D341Med (cell line): ENCODE measurements at regions not wholly inside any gene's neighbourhood (a gene's known extent, or its start where the extent isn't known, plus 50 kb on each side); places are given as distances from the start of the nearest gene placed in this dataset.

Source experiments
- DNase-seq: peaks from one replicate; pipeline ENCODE4 v3.0.0; 2012; ENCODE audit warnings: low spot score

- DNase-seq = no peak
Measured at GRCh38 chr1:13968361-13968760, 268.4 kb downstream of the PRDM2 start.

- no peak for DNase-seq
Measured at GRCh38 chr1:13970631-13971247, 270.8 kb downstream of the PRDM2 start.

GRCh38 chr1:13976485-13976884, 276.5 kb downstream of the PRDM2 start:
- no peak for DNase-seq

GRCh38 chr1:13981142-13981541, 281.2 kb downstream of the PRDM2 start:
- DNase-seq = no peak

GRCh38 chr1:13983393-13983792, 283.4 kb downstream of the PRDM2 start:
- no peak for DNase-seq

GRCh38 chr1:13990939-13991338, 291.0 kb downstream of the PRDM2 start:
- DNase-seq = no peak

- no peak for DNase-seq
Measured at GRCh38 chr1:13992489-13993285, 292.7 kb downstream of the PRDM2 start.

GRCh38 chr1:13994386-13994785, 294.4 kb downstream of the PRDM2 start:
- DNase-seq = no peak

GRCh38 chr1:13996334-13996733, 296.3 kb downstream of the PRDM2 start:
- no peak for DNase-seq

- no peak for DNase-seq
Measured at GRCh38 chr1:14003552-14003951, 303.6 kb downstream of the PRDM2 start.

GRCh38 chr1:14009582-14009981, 309.6 kb downstream of the PRDM2 start:
- DNase-seq = no peak

- no peak for DNase-seq
Measured at GRCh38 chr1:14010476-14010875, 310.5 kb downstream of the PRDM2 start.

GRCh38 chr1:14011132-14011531, 311.1 kb downstream of the PRDM2 start:
- DNase-seq = no peak

- no peak for DNase-seq
Measured at GRCh38 chr1:14011888-14012287, 311.9 kb downstream of the PRDM2 start.

- no peak for DNase-seq
Measured at GRCh38 chr1:14014929-14015328, 314.9 kb downstream of the PRDM2 start.

- DNase-seq = no peak
Measured at GRCh38 chr1:14015917-14016316, 315.9 kb downstream of the PRDM2 start.

- DNase-seq = no peak
Measured at GRCh38 chr1:14017531-14017961, 317.6 kb downstream of the PRDM2 start.

- DNase-seq = no peak
Measured at GRCh38 chr1:14019461-14019860, 319.5 kb downstream of the PRDM2 start.

GRCh38 chr1:14020006-14020405, 320.0 kb downstream of the PRDM2 start:
- no peak for DNase-seq

- no peak for DNase-seq
Measured at GRCh38 chr1:14027099-14027498, 327.1 kb downstream of the PRDM2 start.

GRCh38 chr1:14031461-14031860, 331.5 kb downstream of the PRDM2 start:
- no peak for DNase-seq

- DNase-seq = no peak
Measured at GRCh38 chr1:14034506-14034905, 334.5 kb downstream of the PRDM2 start.

GRCh38 chr1:14037101-14037847, 337.3 kb downstream of the PRDM2 start:
- DNase-seq = no peak
